Upper lobe of left lung (tissue), 6 donors: ENCODE measurements at regions not wholly inside any gene's neighbourhood (a gene's known extent, or its start where the extent isn't known, plus 50 kb on each side); places are given as distances from the start of the nearest gene placed in this dataset.

Experiments
- ATAC-seq, 2 donors: fragments of 200-7000 bp; cut with Tn5 transposase; one replicate each; pipeline ENCODE4 v1.9.1; 2022; ENCODE audit warnings: mild to moderate bottlenecking in 2 of 2, moderate library complexity in 2 of 2; ENCODE audit not compliant: low FRiP score in 2 of 2
- DNase-seq, 2 donors: peaks; one replicate each; pipeline ENCODE4 v3.0.0-alpha.2; 2019 to 2020
- H3K27ac ChIP-seq, 4 donors: fragments of 200-600 bp; sonication (generic); one replicate each; pipeline ENCODE4 v1.5.1; 2016 to 2019
- H3K27me3 ChIP-seq, 4 donors: fragments of 200-600 bp; sonication (generic); one replicate each; pipeline ENCODE4 v1.5.1; 2017 to 2019
- H3K36me3 ChIP-seq, 4 donors: fragments of 200-600 bp; sonication (generic); one replicate each; pipeline ENCODE4 v1.5.1; 2016 to 2019
- H3K4me1 ChIP-seq, 4 donors: fragments of 200-600 bp; sonication (generic); one replicate each; pipeline ENCODE4 v1.5.1; 2018 to 2019
- H3K4me3 ChIP-seq, 4 donors: fragments of 200-600 bp; sonication (generic); one replicate each; pipeline ENCODE4 v1.5.1; 2017 to 2019; ENCODE audit warnings: mild to moderate bottlenecking in 2 of 4, moderate library complexity in 1 of 4
- H3K9me3 ChIP-seq, 4 donors: fragments of 200-600 bp; sonication (generic); one replicate each; pipeline ENCODE4 v1.5.1; 2018 to 2019
- EP300 ChIP-seq, 4 donors: sonication (generic); formaldehyde crosslinking; IDR thresholded peaks; one replicate each; pipeline ENCODE4 v1.5.1; 2017; ENCODE audit warnings: antibody characterized with exemption in 4 of 4, control low read depth in 2 of 4
- POLR2A ChIP-seq, 4 donors: fragments of 450-650 bp; IDR thresholded peaks; one replicate each; pipeline ENCODE4 v1.5.1; 2016 to 2017; ENCODE audit warnings: antibody characterized with exemption in 4 of 4, mild to moderate bottlenecking in 2 of 4
- POLR2AphosphoS5 ChIP-seq, 2 donors: sonication (generic); formaldehyde crosslinking; IDR thresholded peaks; one replicate each; pipeline ENCODE4 v1.5.1; 2017; ENCODE audit warnings: antibody characterized with exemption in 2 of 2
- WGBS, 2 donors: methylation state at CpG; one replicate each; pipeline ENCODE4 v1.1.5; 2017 to 2018; 5-methylcytosine and 5-hydroxymethylcytosine counted together
- TF ChIP-seq, protein P1 (sequence below), 6 experiments: fragments of 450-650 bp in 4 of 6; fragments of 200-600 bp in 2 of 6; sonication (generic) in 2 of 6; IDR thresholded peaks; one replicate each; pipeline ENCODE4 v1.5.1; 2016 to 2019; ENCODE audit warnings: antibody characterized with exemption in 6 of 6
- donor health status: DM: no; HTN: no; CAD: no; lungs with moderate emphysema.
- donor health status: DM: no; HTN: yes; CAD: no; lungs with severe emphysema.

DNA sequence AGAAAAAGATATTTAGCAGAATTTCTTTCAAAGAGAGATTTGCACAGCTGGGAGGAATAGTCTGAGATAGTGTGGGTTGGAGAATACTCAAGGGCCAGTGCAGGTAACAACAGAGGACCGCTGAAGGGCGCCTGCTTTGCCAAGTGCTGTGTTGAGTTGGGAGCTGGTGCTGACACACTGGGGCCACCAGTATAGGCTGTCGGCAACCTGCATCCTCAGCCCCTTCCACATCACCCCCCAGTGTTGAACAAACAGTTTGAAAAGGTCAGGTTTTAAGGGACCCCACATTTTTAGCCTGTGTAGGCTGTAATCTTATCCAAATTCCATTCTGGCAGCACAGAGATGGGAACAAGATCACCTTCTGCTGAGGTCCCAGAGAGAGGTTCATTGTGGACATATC lies 96.6 kb downstream of the ABHD5 start:
- no peak overlapping the region for H3K27ac ChIP-seq
- ATAC-seq (no peak), DNase-seq (no peak)
- no peaks in the 10 kb centered on the region for H3K4me1 ChIP-seq
- WGBS, 2 donors = 73 to 81% methylated on average over 3 of the region's 3 CpGs
- H3K36me3 ChIP-seq = no peaks in the 10 kb centered on the region
- no peak overlapping the region for H3K4me3 ChIP-seq
- H3K27me3 ChIP-seq = no peaks in the 10 kb centered on the region
- TF ChIP-seq POLR2AphosphoS5 (IDR thresholded peaks at IDR 0.05) (no peak), POLR2A (IDR thresholded peaks at IDR 0.05) (no peak), EP300 (IDR thresholded peaks at IDR 0.05) (no peak)
- TF ChIP-seq, protein P1, sequence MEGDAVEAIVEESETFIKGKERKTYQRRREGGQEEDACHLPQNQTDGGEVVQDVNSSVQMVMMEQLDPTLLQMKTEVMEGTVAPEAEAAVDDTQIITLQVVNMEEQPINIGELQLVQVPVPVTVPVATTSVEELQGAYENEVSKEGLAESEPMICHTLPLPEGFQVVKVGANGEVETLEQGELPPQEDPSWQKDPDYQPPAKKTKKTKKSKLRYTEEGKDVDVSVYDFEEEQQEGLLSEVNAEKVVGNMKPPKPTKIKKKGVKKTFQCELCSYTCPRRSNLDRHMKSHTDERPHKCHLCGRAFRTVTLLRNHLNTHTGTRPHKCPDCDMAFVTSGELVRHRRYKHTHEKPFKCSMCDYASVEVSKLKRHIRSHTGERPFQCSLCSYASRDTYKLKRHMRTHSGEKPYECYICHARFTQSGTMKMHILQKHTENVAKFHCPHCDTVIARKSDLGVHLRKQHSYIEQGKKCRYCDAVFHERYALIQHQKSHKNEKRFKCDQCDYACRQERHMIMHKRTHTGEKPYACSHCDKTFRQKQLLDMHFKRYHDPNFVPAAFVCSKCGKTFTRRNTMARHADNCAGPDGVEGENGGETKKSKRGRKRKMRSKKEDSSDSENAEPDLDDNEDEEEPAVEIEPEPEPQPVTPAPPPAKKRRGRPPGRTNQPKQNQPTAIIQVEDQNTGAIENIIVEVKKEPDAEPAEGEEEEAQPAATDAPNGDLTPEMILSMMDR (IDR thresholded peaks at IDR 0.05) = no peak
- H3K9me3 ChIP-seq = no peaks in the 10 kb centered on the region

DNA sequence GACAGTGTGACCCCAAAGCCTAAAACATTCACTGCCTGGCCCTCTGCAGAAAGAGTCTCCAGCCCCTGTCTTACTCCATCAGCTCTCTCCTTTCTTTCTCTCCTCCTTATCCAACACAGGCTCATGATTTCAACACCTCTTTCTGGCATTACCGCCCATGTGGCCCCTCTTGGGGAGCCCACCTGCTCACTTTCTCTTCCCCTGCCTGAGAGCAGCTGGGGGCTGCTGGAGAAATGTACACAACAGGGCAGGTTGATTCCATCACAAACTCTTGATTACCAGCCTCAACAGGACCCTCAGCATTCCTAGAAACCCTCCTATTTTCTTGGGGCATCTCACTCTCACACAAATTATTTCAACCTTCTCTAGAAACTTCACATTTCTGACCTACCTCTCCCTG lies 98.3 kb downstream of the ABHD5 start:
- Histone ChIP-seq H3K4me1 (no peaks in the 10 kb centered on the region), H3K36me3 (no peaks in the 10 kb centered on the region), H3K4me3 (no peak overlapping the region), H3K9me3 (no peaks in the 10 kb centered on the region), H3K27me3 (no peaks in the 10 kb centered on the region), H3K27ac (no peak overlapping the region)
- DNase-seq = no peak
- no peak for ATAC-seq
- TF ChIP-seq POLR2AphosphoS5 (IDR thresholded peaks at IDR 0.05) (no peak), EP300 (IDR thresholded peaks at IDR 0.05) (no peak), POLR2A (IDR thresholded peaks at IDR 0.05) (no peak)
- TF ChIP-seq, protein P1 (IDR thresholded peaks at IDR 0.05) = no peak
- 85 to 92% methylated on average over 1 of the region's 1 CpG for WGBS, 2 donors

DNA sequence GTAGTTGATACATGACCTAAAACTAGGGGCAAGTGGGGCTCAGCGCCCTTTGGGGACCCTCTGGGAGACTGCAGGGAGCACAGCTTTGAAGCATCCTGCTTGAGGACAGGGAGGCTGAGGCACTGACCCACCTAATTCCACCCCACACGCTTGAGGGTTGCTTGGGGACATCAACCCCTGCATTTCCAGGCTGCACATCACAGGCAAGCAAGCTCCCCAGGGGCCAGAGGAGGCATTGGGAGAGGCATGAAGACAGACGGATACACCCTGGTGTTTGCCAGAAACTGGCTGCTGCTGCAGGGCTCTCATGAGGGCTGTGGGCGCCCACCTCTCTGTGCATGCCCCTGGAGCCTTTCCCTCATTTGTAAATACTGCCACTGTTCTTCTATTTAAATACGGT lies 99.3 kb downstream of the ABHD5 start:
- DNase-seq (no peak), ATAC-seq (no peak)
- H3K27me3 ChIP-seq = no peaks in the 10 kb centered on the region
- 76 to 86% methylated on average over 5 of the region's 5 CpGs for WGBS, 2 donors
- H3K4me3 ChIP-seq = no peak overlapping the region
- H3K9me3 ChIP-seq = no peaks in the 10 kb centered on the region
- no peaks in the 10 kb centered on the region for H3K36me3 ChIP-seq
- H3K27ac ChIP-seq = no peak overlapping the region
- no peak for TF ChIP-seq POLR2AphosphoS5 (IDR thresholded peaks at IDR 0.05)
- no peak for TF ChIP-seq EP300 (IDR thresholded peaks at IDR 0.05)
- no peak for TF ChIP-seq POLR2A (IDR thresholded peaks at IDR 0.05)
- TF ChIP-seq, protein P1 (IDR thresholded peaks at IDR 0.05) = no peak
- H3K4me1 ChIP-seq = no peaks in the 10 kb centered on the region

DNA sequence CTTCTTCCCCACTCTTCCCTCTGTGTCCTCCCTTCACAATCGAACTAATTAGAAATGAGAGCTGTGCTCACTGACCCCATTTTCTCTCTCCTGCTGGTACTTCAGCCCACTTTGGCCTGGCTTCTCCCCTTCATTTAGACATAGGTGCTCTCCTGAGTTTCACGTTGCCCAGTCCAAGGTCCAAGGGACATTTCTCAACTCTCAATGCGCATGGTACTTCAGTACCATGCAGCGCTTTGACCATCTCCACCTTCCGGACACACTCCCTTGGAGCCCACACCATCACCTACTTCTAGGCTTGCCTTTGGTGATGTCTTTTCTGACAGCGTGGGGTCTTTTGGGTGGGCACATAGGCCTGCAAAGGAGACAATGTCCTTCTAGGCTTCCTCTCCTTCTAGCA lies 99.7 kb downstream of the ABHD5 start:
- DNase-seq (no peak), ATAC-seq (no peak)
- WGBS, 2 donors = 82 to 89% methylated on average over 6 of the region's 6 CpGs
- Histone ChIP-seq H3K36me3 (no peaks in the 10 kb centered on the region), H3K27me3 (no peaks in the 10 kb centered on the region), H3K27ac (no peak overlapping the region), H3K9me3 (no peaks in the 10 kb centered on the region), H3K4me1 (no peaks in the 10 kb centered on the region), H3K4me3 (no peak overlapping the region)
- TF ChIP-seq POLR2A (IDR thresholded peaks at IDR 0.05) = no peak
- TF ChIP-seq, protein P1 (IDR thresholded peaks at IDR 0.05) = no peak
- no peak for TF ChIP-seq EP300 (IDR thresholded peaks at IDR 0.05)
- TF ChIP-seq POLR2AphosphoS5 (IDR thresholded peaks at IDR 0.05) = no peak

DNA sequence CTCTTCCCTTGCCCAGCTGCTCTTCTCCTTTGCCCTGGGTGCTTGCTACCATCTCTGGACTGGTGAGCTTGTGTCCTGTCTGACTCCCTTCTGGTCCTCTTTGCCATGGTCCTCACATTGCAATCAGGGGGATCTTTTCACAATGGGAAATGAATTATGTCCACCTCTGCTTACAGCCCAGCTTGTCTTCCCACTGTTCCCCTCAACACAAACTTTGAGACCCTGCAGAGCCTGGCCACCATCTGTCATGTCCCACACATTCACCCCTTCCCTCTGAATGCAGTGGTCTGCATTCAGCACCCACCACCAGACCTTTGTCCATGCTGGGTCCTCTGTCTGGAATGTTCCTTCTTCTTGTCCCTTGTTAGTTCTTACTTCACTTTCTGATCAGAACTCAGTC lies 100.5 kb downstream of the ABHD5 start:
- ATAC-seq (no peak), DNase-seq (no peak)
- Histone ChIP-seq H3K9me3 (no peaks in the 10 kb centered on the region), H3K4me3 (no peak overlapping the region), H3K27ac (no peak overlapping the region), H3K36me3 (no peaks in the 10 kb centered on the region), H3K4me1 (no peaks in the 10 kb centered on the region), H3K27me3 (no peaks in the 10 kb centered on the region)
- TF ChIP-seq POLR2AphosphoS5 (IDR thresholded peaks at IDR 0.05) (no peak), POLR2A (IDR thresholded peaks at IDR 0.05) (no peak), EP300 (IDR thresholded peaks at IDR 0.05) (no peak)
- TF ChIP-seq, protein P1 (IDR thresholded peaks at IDR 0.05) = no peak
